GM18508 (cell line): ENCODE measurements at regions not wholly inside any gene's neighbourhood (a gene's known extent, or its start where the extent isn't known, plus 50 kb on each side); places are given as distances from the start of the nearest gene placed in this dataset.
"Not testable (repeated sequence)": the region's sequence is repeated elsewhere in the genome, so short reads cannot be mapped to it uniquely, and the experiment has no call there.

Experiments used
- ATAC-seq: cut with Tn5 transposase; IDR thresholded peaks from one replicate; pipeline ENCODE4 v1.9.1; 2021; ENCODE audit warnings: moderate number of reproducible peaks; ENCODE audit not compliant: insufficient read depth, unreplicated experiment

DNA sequence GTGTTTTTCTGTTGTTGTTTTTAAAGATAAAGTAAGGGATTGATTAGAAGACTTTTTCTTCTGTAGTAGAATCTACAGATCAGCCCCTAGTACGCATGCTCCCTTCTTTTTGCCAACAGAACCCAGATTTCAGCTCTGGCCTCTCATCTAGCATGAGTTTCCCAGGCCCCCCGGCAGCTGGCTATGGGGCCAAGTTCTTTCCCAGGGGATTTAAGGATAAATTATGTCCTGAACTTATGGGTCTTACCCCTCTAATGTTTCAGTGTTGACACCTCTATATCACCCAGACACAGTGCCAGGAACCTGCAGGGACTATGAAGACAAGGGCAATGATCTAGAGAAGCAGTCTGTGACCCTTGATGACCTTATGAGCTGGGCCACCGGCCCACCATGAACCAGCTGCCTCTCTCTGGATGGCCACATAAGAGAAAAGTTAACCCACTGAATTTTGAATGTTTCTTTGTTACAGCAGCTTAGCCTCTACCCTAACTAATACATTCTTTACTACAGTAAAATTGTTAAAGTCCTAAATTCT is 150.5 kb downstream of the UNC5CL start:
- no peak for ATAC-seq

DNA sequence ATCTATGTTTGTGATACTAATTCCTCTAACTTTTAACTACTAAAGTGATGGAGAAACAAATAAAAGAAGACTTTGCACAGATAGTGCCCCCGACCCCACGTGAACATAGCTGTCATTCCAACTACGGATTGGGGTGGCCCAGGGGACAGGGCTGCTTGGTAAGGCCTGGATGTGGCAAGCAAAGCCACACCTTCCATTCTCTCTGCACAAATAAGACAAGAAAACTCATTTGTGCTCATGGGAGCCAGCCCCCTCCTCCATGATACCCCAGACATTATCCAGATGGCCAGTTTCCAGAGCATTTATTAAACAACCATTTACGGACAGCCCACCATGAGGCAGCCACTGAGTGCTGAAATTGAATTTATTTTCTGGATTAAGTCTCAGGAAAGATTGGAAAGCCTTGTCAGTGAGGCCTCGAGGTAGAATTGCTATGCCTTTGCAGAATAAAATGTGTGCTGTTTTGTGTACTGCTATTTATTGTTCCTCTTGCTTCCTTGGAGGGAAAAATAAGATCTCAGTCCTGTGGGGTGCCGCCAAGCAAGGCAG is 151.2 kb downstream of the UNC5CL start:
- ATAC-seq = no peak

- ATAC-seq = no peak
These were observed 151.8 kb downstream of the UNC5CL start for GRCh38 chr6:40887079-40887791.

DNA sequence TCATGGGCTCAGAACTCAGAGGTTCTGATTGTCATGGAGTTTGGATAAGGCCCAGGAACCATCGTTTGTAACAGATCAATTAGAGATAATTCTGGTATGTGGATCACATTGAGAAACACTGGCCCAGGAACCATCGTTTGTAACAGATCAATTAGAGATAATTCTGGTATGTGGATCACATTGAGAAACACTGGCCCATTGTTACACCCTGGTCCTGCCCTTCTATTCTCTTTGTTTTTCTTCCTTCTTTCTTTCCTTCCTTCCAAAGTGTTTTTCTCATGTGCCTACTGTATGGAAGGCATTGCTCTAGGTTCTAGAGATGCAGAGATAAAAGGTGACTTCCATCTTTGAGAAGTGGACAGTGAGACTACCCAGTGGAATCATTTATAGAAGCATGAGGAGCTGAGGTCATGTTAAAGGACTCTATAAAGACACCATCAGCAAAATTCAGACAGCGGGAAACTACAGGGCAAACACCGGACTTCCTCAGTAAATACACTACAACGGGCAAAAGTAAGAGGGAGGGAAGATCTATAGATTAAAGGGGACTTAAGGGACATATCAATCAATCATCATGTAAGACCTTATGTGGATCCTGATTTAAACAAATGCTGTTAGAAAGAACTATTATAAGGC is 153.8 kb downstream of the UNC5CL start:
- ATAC-seq = no peak

GRCh38 chr6:40882323-40882997 is 156.6 kb downstream of the UNC5CL start:
- no peak for ATAC-seq

GRCh38 chr6:40881501-40881900 is 157.5 kb downstream of the UNC5CL start:
- no peak for ATAC-seq

DNA sequence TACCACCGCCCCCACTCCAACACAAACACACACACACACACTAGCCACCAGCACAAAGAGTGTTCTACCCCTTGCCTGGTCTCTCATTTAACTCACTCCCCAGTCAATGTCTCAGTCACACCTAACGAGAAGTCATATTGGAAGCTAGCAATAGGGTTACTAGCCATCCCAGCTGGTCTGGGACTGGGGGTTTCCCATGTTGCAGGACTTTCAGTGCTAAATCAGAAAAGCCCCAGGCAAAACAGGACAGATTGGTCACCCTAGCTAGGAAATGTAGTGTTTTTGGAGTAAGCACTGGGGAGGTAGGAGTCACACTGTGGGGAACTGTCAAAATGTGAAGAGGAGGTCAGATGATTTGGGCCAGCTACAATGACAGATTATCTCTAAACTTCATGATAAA is 158.1 kb downstream of the UNC5CL start:
- ATAC-seq = no peak

GRCh38 chr6:40879169-40879568 is 159.9 kb downstream of the UNC5CL start:
- no peak for ATAC-seq

- ATAC-seq = no peak
These were observed 161.7 kb downstream of the UNC5CL start for GRCh38 chr6:40877362-40877761.

DNA sequence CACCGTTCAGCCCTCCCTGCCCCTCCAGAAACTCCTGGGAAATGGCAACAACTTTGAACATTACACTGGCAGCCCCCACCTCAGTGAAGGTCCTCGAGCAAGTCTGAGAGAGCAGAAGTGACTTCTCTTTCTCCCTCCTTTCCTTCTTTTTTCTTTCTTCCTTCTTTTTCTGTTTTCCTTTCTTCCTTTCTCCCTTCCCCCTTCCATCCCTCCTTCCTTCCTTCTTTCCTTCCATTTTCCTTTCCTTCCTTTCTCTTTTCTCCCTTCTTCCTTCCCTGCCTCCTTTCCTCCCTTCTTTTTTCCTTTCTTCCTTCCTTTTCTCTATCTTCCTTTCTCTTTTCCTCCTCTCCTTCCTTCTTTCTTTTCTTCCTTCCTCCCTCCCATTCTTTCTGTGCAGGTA is 162.7 kb downstream of the UNC5CL start:
- no peak for ATAC-seq

GRCh38 chr6:40874495-40874894 is 164.5 kb downstream of the UNC5CL start:
- no peak for ATAC-seq

DNA sequence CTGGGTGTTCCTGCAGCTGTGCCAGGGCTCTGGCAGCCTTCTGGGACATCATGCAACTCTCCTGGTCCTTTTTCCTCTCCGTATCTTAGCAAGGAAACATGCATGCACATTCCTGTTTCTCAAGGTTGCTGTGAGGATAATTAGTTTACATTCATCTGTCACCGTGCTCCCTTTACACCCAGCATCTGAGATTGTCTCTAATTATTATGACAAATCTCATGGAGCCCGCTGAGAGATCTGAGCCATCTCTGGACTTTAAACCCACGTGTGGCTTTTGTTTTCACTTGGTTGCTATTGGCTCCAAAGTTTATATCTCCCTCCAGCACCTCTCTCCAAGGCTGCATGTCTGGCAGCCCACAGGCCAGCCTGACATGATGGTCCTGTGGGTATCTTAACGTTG is 167.6 kb downstream of the UNC5CL start:
- ATAC-seq = no peak

- not testable (repeated sequence) for ATAC-seq
These were observed 170.7 kb downstream of the UNC5CL start for GRCh38 chr6:40868089-40868865.

DNA sequence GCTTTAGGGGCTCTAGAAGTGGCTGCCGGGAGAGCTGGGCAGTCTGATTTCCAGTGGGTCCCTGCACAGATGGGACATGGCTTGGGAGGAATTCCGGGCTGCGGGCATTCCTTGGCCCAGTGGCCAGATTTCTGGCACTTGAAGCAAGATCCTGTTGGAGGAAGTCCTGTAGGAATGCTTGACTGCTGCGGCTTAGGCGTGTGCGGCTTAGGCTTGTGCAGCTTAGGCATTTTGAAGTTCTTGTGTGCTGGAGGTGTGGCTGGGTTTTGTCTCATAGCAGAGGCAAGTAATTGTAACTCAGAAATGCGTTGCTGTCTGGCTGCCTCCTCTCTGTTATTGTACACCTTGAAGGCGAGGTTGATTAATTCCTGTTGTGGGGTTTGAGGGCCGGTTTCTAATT is 171.5 kb downstream of the UNC5CL start:
- not testable (repeated sequence) for ATAC-seq

- ATAC-seq = not testable (repeated sequence)
These were observed 173.8 kb downstream of the UNC5CL start for GRCh38 chr6:40865259-40865658.

DNA sequence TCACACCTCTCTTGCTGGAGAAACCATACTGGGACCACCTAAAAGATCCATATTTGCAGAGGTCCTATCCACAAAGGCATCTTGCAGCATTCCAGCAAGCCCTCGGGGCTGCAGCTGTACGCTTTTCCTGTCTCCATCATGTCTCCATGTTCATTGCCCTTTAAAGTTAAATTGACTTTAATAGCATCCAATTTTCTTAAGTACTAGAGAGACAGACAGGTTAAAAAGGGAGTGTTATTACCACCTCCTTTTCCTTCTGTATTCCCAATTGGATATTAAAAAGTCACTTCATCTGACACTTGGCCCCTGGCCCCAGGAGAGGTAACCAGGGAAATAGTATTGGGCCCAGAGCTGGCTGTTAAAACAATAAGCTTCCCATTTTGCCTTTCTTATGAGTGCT is 178.6 kb downstream of the UNC5CL start:
- no peak for ATAC-seq

- no peak for ATAC-seq
These were observed 182.8 kb downstream of the UNC5CL start for GRCh38 chr6:40856271-40856670.

DNA sequence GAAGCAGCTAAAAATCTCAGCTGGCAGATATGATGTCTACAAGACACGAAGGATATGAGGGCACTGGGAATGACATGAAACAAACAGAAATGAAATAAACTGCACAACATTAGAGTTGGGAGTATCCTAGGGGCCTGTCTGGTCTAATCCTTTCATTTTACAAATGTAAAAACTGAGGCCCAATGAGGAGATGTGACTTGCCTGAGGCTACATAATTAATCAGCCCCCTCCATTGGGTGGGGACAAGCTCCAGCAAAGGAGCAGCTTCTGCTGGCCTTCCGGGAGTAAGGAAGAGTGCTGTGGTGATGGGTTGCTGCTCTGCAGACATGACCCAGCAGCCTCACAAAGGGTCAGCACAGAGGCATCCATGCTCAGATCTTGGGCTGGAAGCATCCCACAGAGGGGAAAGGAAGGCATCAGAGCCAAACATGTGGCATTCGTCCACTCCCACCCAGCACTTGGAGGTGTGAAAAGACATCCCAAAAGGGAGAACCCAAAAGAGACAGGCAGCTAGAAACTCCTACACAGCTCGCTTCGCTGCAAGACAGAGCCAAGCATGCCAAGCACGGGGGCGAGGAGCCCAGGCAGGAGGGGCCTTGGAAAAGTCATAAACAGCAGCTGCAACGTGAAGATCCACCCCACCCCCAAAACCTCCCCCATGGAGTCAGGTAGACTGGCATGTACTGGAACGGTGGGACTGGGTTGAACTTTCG is 183.7 kb downstream of the UNC5CL start:
- no peak for ATAC-seq

DNA sequence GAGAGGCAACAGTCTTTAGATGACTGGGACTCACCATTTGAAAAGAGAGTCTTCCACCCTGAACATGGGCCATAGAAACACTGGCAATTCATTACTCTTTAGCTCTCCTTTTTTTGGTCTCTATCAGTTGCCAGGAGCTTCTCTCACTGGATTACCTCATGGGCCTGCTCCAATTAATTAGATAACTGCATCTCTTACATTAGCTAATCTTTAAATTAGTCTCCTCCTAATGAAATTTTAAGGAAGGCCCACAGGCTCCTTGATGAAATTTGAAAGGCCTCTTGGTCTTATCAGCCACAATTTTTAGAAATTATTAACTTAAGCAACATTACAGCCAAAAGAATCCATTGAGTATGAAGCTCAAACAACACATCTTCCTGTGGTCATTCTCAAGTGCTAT is 184.4 kb downstream of the UNC5CL start:
- ATAC-seq = no peak
